Muscle layer of colon (tissue), 2 donors: ENCODE measurements at regions not wholly inside any gene's neighbourhood (a gene's known extent, or its start where the extent isn't known, plus 50 kb on each side); places are given as distances from the start of the nearest gene placed in this dataset.

Experiments used
- H3K27ac ChIP-seq: one replicate; pipeline ENCODE4 v1.7.0; 2013; ENCODE audit warnings: low read depth, mild to moderate bottlenecking, low read length, moderate library complexity
- H3K27me3 ChIP-seq, 2 donors: one replicate each; pipeline ENCODE4 v1.7.0; 2013; ENCODE audit warnings: low read length in 2 of 2, mild to moderate bottlenecking in 2 of 2; ENCODE audit not compliant: insufficient read depth in 2 of 2, control insufficient read depth in 1 of 2
- H3K36me3 ChIP-seq: one replicate; pipeline ENCODE4 v1.7.0; 2013; ENCODE audit warnings: mild to moderate bottlenecking, low read length; ENCODE audit not compliant: insufficient read depth
- H3K4me1 ChIP-seq: one replicate; pipeline ENCODE4 v1.7.0; 2013; ENCODE audit warnings: mild to moderate bottlenecking, low read length; ENCODE audit not compliant: insufficient read depth
- H3K4me3 ChIP-seq, 2 donors: one replicate each; pipeline ENCODE4 v1.7.0; 2013; ENCODE audit warnings: low read length in 2 of 2, low read depth in 1 of 2, mild to moderate bottlenecking in 1 of 2, moderate library complexity in 1 of 2
- H3K9ac ChIP-seq: one replicate; pipeline ENCODE4 v1.7.0; 2013; ENCODE audit warnings: low read length
- H3K9me3 ChIP-seq: one replicate; pipeline ENCODE4 v1.7.0; 2013; ENCODE audit warnings: mild to moderate bottlenecking, low read length
- donor health status: abdominal sarcoma.
- donor health status: Adenocarcinoma of cecum.

DNA sequence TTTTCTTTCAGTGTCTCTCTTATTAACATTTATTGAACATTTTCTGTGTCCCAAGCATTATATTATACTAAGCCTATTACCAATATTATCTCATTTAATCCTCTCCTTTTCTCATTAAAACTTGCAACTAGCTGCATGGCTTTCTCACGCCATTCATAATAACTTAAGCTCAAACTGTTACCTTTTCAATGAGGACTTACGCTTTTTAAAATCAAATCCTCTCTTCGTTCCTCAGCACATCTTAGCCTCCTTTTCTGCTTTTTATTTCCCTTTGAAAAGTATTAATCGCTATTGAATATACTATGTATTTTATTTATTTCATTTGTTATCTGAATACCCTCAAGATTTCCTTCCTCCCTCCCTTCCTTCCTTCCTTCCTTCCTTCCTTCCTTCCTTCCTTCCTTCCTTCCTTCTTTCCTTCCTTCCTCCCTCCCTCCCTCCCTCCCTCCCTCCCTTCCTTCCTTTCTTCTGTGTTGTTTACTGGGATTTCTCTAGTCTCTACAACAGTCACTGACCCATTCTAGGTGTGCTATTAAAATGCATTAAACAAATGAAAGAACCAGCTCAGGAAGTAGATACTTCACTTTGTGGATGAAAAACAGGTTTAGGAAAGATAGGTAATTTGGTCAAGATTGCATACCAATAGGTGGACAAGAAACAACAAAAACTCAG, 294.1 kb upstream of the TUT7 start:
- H3K27me3 ChIP-seq: no peaks in the 10 kb centered on the region
- H3K4me3 ChIP-seq: no peak overlapping the region
- no peaks in the 10 kb centered on the region for H3K4me1 ChIP-seq
- no peak overlapping the region for H3K9ac ChIP-seq
- no peaks in the 10 kb centered on the region for H3K36me3 ChIP-seq
- H3K27ac ChIP-seq: no peak overlapping the region
- H3K9me3 ChIP-seq: no peaks in the 10 kb centered on the region

DNA sequence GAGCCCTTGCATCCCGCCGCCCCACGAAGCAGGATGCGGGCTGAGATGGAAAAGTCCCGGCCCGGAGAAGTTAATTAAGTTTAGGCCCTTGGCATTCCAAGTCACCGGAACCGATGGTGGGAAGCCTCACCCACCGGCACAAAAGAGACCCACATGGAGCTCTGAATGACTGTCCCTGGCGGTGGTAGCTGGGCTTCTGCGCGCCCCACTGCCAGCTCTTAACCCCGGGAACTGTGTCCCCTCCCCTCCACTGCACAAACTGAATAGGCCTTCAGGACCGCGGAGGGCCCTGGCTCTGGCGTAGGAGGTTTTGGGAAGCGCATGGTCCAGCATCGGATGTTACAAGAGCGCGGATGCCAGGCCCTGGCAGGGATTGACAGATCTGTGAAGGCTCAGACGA, 291.1 kb upstream of the TUT7 start:
- no peaks in the 10 kb centered on the region for H3K4me1 ChIP-seq
- no peak overlapping the region for H3K4me3 ChIP-seq
- H3K27ac ChIP-seq: no peak overlapping the region
- no peak overlapping the region for H3K9ac ChIP-seq
- H3K27me3 ChIP-seq: no peaks in the 10 kb centered on the region
- no peaks in the 10 kb centered on the region for H3K36me3 ChIP-seq
- H3K9me3 ChIP-seq: no peaks in the 10 kb centered on the region

DNA sequence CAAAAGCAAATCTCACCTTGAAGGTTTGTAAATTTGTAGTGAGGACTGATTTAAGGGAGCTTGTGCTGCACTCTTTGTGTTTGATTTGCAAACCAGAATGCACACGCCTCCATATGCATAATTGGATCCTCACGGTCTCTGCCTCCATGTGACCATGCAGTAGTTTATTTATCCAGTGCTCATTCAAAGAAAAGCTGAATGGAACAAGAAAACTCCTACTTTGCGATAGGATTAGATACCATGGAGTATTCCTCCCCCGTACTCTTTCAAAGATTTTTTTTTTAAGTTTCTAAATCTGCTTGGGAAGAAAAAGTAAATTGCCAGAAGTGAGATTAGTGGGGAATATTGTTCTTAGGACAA, 290.4 kb upstream of the TUT7 start:
- Histone ChIP-seq H3K36me3 (no peaks in the 10 kb centered on the region), H3K4me3 (no peak overlapping the region), H3K9me3 (no peaks in the 10 kb centered on the region), H3K9ac (no peak overlapping the region), H3K27ac (no peak overlapping the region), H3K27me3 (no peaks in the 10 kb centered on the region), H3K4me1 (peaks cover 3% of the 10 kb centered on the region)

DNA sequence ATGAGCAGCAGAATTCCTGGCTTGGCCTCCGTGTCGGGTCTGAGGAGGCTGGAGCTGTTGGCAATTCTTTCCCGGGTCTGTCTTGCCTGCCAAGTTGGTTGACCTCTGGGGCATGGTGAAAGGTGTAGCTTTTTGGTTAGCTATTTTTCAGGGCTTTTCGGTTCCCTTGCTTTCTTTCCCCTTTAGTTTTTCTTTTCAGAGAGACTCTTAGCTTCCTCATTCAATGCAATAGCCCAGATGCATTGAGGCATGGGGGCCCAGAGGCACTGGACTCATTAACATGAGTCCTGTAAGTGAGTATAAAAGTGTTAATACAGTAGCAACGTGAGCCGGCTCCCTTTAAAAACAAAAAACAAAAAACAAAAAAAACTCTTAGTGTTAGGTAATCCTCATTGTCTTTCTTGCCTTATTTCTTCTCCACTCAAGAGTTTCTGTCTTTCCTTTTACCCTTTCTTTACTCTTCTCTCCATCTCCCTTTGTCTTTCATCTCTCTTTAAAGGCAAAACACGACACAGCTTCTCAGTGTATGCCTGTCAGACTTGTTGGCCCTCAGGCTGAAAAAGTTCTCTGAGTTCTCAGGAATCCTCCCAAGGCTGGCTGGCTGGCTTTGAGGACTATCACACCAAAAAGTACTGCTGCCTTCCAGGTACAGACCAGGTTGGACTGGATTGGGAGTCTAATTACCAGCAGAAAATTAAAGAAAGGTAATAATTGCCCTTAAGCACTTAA, 289.9 kb upstream of the TUT7 start:
- no peak overlapping the region for H3K27ac ChIP-seq

DNA sequence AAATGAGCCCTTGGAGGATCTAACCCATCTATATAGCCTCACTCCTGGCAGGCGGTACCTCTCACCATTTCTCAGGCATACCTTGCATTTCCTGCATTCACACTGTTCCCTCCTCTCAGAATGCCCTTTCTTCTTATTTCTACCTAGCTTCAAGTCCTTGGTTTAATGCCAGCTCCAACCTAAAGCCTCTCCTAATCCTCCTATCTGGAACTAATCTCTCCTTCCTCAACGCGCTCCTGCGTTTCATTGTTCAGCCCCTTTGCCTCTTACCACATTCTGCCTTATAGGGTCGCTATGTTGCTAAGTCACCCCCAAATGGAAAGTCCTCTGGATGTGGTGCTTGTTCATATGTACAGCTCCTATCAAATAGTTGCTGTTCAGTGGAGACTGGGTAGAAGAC, 288.5 kb upstream of the TUT7 start:
- Histone ChIP-seq H3K9ac (no peak overlapping the region), H3K4me3 (no peak overlapping the region), H3K4me1 (peaks cover 10% of the 10 kb centered on the region), H3K9me3 (no peaks in the 10 kb centered on the region), H3K36me3 (no peaks in the 10 kb centered on the region), H3K27me3 (no peaks in the 10 kb centered on the region), H3K27ac (no peak overlapping the region)

More for the DNA sequence above, 289.9 kb upstream of the TUT7 start:
- H3K9me3 ChIP-seq: no peaks in the 10 kb centered on the region
- no peaks in the 10 kb centered on the region for H3K36me3 ChIP-seq
- H3K27me3 ChIP-seq: no peaks in the 10 kb centered on the region
- H3K4me1 ChIP-seq: peaks cover 9% of the 10 kb centered on the region
- no peak overlapping the region for H3K4me3 ChIP-seq
- H3K9ac ChIP-seq: no peak overlapping the region

DNA sequence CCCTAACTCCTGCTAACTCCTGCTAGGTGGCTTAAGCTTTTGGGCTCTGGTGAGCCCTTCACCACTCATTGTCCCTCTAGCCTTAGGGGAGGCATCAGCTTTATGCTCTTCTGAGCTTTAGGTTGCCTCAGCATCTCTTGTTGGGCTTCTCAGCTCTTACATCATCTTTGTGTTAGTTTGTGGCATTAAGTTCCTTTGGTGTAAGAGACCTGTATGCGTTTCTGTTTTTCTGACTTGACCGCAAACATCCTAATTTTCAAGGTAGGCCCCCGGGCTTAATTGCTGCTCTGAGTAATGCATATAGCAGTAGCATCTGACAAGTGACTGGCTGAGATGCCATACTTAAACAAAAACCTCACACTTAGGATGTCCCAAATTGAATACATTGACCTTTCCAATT, 287.8 kb upstream of the TUT7 start:
- H3K36me3 ChIP-seq: no peaks in the 10 kb centered on the region
- no peak overlapping the region for H3K4me3 ChIP-seq
- H3K9ac ChIP-seq: no peak overlapping the region
- H3K9me3 ChIP-seq: no peaks in the 10 kb centered on the region
- no peaks in the 10 kb centered on the region for H3K27me3 ChIP-seq
- H3K4me1 ChIP-seq: peaks cover 10% of the 10 kb centered on the region
- no peak overlapping the region for H3K27ac ChIP-seq

DNA sequence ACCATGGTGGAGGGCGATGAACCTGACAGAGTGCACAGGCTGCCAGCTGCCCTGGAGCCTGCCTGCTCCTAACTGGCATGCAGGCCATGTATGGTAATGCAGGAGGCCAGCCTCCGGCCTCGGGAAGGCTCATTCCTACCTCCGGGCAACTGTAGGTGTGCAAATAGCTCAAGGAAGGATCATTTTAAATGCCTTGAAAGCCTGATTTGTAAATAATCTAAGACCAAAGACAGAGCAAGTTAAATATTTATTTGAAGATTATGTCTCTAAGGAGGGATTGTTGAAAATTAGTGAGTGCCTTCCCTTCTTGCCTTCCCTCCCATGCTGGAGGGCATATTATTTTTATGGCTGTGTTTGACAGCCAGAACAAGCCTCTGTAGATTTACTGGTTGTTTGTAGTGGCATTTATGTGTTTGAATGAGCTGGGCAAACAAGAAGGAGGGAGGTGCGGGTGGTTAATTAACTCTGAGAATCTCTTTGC, 285.7 kb upstream of the TUT7 start:
- Histone ChIP-seq H3K27ac (peak overlapping the region; percentile 56), H3K36me3 (no peaks in the 10 kb centered on the region), H3K27me3 (no peaks in the 10 kb centered on the region), H3K4me1 (peaks cover 20% of the 10 kb centered on the region), H3K9me3 (no peaks in the 10 kb centered on the region), H3K4me3 (no peak overlapping the region), H3K9ac (no peak overlapping the region)

DNA sequence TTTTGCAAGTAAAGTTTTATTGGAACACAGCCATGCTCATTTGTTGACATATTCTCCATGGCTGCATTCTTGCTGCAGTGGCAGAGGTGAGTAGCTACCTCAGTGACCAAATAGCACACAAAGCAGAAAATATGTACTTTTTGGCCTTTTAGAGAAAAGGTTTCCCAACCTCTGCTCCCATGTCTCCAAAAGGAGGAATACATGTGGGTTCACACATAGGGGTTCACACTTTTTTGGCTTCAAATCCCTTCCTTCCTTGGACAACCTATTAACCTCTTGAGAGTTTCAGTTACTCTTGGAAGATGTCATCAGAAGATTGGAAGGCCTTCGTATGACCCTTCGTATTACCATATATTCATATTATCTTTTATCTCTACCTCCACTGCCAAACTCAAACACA, 285.1 kb upstream of the TUT7 start:
- H3K27me3 ChIP-seq: no peaks in the 10 kb centered on the region

DNA sequence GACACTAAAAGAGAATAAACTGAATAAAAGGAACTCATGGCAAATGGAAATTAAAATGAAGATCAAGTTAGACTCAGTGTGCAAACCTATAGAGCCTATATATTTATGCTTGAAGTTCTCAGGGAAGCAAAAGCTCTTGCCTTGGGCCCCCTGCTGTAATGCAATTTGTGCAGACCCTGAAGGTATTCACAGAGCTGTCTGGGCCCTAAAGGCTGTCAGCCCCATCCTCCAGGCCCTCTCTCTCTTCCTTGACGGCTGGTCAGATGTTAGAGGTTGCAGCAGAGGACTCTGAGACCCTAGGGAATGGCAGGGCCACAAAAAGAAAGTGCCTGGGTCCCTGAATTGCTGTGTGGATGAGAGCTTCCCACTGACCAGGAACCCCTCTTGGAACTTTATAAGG, 283.9 kb upstream of the TUT7 start:
- H3K27me3 ChIP-seq: no peaks in the 10 kb centered on the region

More for the DNA sequence above, 285.1 kb upstream of the TUT7 start:
- Histone ChIP-seq H3K9ac (no peak overlapping the region), H3K27ac (no peak overlapping the region), H3K9me3 (no peaks in the 10 kb centered on the region), H3K4me1 (peaks cover 20% of the 10 kb centered on the region), H3K4me3 (no peak overlapping the region), H3K36me3 (no peaks in the 10 kb centered on the region)

DNA sequence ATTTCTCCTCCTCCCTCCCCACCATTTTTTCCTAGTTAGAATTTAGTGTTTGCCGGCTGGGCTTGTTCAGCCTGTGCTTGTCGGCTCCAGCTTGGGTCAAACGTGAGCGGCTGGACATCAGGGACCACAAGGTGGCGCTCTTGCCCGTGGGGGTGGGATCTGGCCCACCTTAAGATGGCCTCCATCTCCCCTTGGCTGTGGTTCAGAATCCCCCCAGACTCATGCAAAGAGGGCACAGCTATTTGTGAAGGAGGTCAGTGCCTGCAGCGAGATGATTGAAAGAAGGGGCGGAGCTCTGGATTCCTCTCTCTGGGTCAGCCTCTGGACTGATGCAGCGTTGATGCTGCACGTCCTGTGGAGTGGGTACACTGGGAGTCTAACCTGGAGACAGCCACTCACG, 283.3 kb upstream of the TUT7 start:
- no peak overlapping the region for H3K4me3 ChIP-seq
- H3K9me3 ChIP-seq: no peaks in the 10 kb centered on the region
- no peaks in the 10 kb centered on the region for H3K27me3 ChIP-seq
- H3K4me1 ChIP-seq: peaks cover 20% of the 10 kb centered on the region
- no peaks in the 10 kb centered on the region for H3K36me3 ChIP-seq
- no peak overlapping the region for H3K9ac ChIP-seq
- no peak overlapping the region for H3K27ac ChIP-seq

More for the DNA sequence above, 283.9 kb upstream of the TUT7 start:
- Histone ChIP-seq H3K9ac (no peak overlapping the region), H3K36me3 (no peaks in the 10 kb centered on the region), H3K4me1 (peaks cover 20% of the 10 kb centered on the region), H3K27ac (no peak overlapping the region), H3K4me3 (no peak overlapping the region), H3K9me3 (no peaks in the 10 kb centered on the region)

DNA sequence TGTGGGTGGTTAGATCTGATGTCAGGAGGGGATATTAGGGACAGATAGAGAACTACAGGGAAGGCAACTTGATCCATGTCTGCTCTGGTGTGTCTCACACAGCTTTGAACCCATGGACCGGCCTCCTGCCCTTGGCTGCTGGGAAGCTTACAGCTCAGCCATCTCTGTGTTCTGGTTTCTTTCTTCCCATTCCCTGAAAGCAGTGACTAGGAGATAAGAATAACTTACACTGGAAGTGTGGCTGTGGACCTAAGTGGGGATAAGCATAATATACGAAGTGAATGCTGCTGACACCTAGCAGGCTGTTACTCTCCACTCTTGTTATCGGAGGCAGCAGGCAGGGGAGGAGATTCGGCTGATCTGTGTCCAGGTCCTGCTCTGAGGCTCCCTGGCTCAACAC, 282.3 kb upstream of the TUT7 start:
- Histone ChIP-seq H3K4me3 (no peak overlapping the region), H3K4me1 (peaks cover 20% of the 10 kb centered on the region), H3K27ac (no peak overlapping the region), H3K9ac (no peak overlapping the region), H3K36me3 (no peaks in the 10 kb centered on the region), H3K27me3 (no peaks in the 10 kb centered on the region), H3K9me3 (no peaks in the 10 kb centered on the region)

DNA sequence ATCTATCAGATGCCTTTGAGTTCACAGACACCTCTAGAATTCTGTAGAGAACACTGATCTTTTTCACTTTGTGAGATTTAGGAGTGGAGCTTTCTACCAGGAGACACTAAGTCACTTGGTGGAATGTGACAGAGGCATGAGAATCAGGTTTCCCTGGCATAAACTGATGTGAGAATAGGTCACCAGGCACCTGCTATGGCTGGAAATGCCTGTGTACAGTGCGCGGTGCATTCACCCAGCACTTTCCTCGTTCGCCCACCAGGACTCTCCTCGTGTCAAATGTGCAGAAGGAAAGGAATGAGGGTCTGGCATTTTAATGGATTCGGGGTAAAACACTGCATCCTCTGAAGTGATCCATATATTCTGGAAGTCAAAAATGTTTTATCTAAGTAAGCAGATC, 281.8 kb upstream of the TUT7 start:
- H3K4me3 ChIP-seq: no peak overlapping the region
- no peaks in the 10 kb centered on the region for H3K9me3 ChIP-seq
- H3K9ac ChIP-seq: no peak overlapping the region
- H3K4me1 ChIP-seq: peaks cover 20% of the 10 kb centered on the region
- H3K27me3 ChIP-seq: no peaks in the 10 kb centered on the region
- H3K27ac ChIP-seq: no peak overlapping the region
- H3K36me3 ChIP-seq: no peaks in the 10 kb centered on the region
